ENCODE measurements at regions not wholly inside any gene's neighbourhood (a gene's known extent, or its start where the extent isn't known, plus 50 kb on each side); places are given as distances from the start of the nearest gene placed in this dataset.
"Not testable (repeated sequence)": the region's sequence is repeated elsewhere in the genome, so short reads cannot be mapped to it uniquely, and the experiment has no call there.

- no peak for DNase-seq
These were observed 157.9 kb downstream of the KCNJ2 start for GRCh38 chr17:70327279-70327678.

GRCh38 chr17:70327723-70328122 lies 158.4 kb downstream of the KCNJ2 start:
- DNase-seq: no peak

- no peak for DNase-seq
These were observed 160.4 kb downstream of the KCNJ2 start for GRCh38 chr17:70329721-70330120.

GRCh38 chr17:70331066-70331465 lies 161.7 kb downstream of the KCNJ2 start:
- DNase-seq: not testable (repeated sequence)

GRCh38 chr17:70332356-70333210 lies 163.3 kb downstream of the KCNJ2 start:
- DNase-seq: no peak

- DNase-seq: no peak
These were observed 167.1 kb downstream of the KCNJ2 start for GRCh38 chr17:70336411-70336810.

- DNase-seq: no peak
These were observed 169.6 kb downstream of the KCNJ2 start for GRCh38 chr17:70338946-70339354.

GRCh38 chr17:70343114-70343513 lies 173.8 kb downstream of the KCNJ2 start:
- DNase-seq: no peak

- DNase-seq: peak; percentile 0
These were observed 175.2 kb downstream of the KCNJ2 start for GRCh38 chr17:70344386-70345060.

- no peak for DNase-seq
These were observed 175.7 kb downstream of the KCNJ2 start for GRCh38 chr17:70345061-70345460.

GRCh38 chr17:70352834-70353233 lies 183.5 kb downstream of the KCNJ2 start:
- no peak for DNase-seq

GRCh38 chr17:70353408-70354092 lies 184.2 kb downstream of the KCNJ2 start:
- DNase-seq: no peak

- DNase-seq: peak; percentile 3
These were observed 185.9 kb downstream of the KCNJ2 start for GRCh38 chr17:70355185-70355584.

GRCh38 chr17:70357190-70357589 lies 187.9 kb downstream of the KCNJ2 start:
- no peak for DNase-seq

GRCh38 chr17:70365091-70365583 lies 195.8 kb downstream of the KCNJ2 start:
- peak; percentile 78 for DNase-seq

GRCh38 chr17:70366386-70366785 lies 197.1 kb downstream of the KCNJ2 start:
- no peak for DNase-seq

GRCh38 chr17:70368011-70368410 lies 198.7 kb downstream of the KCNJ2 start:
- peak; percentile 1 for DNase-seq

GRCh38 chr17:70369391-70369790 lies 200.1 kb downstream of the KCNJ2 start:
- no peak for DNase-seq

GRCh38 chr17:70370816-70371215 lies 201.5 kb downstream of the KCNJ2 start:
- DNase-seq: no peak

- DNase-seq: no peak
These were observed 204.0 kb downstream of the KCNJ2 start for GRCh38 chr17:70373369-70373768.

- no peak for DNase-seq
These were observed 205.2 kb downstream of the KCNJ2 start for GRCh38 chr17:70374496-70374895.

- no peak for DNase-seq
These were observed 206.1 kb downstream of the KCNJ2 start for GRCh38 chr17:70375406-70375805.

Measured in fibroblast of skin of right biceps (primary cell).